GM10847 (cell line): ENCODE measurements at regions not wholly inside any gene's neighbourhood (a gene's known extent, or its start where the extent isn't known, plus 50 kb on each side); places are given as distances from the start of the nearest gene placed in this dataset.

Experiments
- POLR2A ChIP-seq: IDR thresholded peaks from 2 replicates; pipeline ENCODE4 v1.6.1; 2011; ENCODE audit not compliant: insufficient read length; ENCODE audit errors: extremely low read depth

GRCh38 chr4:53855581-53856250, 208.7 kb downstream of the CHIC2 start:
- TF ChIP-seq POLR2A = no peak

GRCh38 chr4:53854991-53855568, 209.3 kb downstream of the CHIC2 start:
- no peak for TF ChIP-seq POLR2A

DNA sequence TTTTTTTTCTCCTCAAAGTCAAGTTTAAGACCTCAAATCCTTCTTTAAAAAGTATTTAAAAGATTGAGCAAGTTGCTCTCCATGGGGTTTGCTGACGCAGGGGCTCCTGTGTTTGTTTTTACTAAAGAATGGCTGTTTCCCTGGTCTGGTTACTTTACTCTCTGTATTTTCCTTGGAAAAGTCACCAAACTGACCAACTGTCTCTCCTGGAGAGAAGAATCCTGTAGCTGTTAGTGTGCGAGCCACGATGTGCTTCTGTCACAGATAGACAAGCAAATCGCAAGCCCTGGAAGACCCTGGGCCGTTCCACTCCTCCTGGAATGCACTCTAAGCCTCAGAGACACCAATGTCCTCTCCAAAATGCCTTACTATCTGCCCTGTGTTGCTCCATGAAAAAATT, 212.1 kb downstream of the CHIC2 start:
- no peak for TF ChIP-seq POLR2A

DNA sequence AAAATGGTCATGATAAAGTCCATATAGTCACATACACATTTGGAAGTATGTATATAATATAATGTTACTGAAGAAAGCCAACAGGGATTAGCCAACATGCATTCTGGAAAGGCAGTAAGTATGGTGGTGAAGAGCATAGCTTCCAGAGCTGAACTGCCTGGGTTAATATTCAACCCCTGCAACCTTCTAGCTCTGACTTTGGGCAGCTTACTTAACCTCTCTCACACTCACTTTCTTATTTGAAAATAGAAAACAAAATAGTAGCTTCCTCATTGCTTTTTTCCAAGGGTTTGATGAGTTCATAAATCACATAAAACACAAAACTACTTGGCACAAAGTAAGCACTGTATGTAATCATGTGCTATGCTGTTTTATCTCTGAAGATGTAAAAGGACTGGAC, 216.4 kb downstream of the CHIC2 start:
- no peak for TF ChIP-seq POLR2A

DNA sequence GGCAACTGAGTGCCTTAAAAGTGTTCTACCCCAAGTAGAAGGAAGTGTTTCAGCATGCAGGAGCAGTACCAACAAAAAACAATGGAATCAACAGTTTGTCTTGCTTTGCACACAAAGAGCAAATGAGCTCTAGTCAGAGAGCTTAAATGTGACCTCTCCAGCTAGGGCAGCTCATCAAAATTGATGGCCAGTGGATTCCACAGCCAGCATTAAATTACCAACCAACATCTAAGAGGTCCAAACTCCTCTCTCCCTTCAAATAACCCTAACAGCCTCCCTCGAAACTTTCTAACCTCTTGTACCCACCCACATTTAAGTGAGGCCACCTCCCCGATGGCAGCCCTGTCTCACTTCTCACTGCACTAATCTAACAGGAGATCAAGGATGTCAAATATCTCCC, 219.9 kb downstream of the CHIC2 start:
- TF ChIP-seq POLR2A = no peak

DNA sequence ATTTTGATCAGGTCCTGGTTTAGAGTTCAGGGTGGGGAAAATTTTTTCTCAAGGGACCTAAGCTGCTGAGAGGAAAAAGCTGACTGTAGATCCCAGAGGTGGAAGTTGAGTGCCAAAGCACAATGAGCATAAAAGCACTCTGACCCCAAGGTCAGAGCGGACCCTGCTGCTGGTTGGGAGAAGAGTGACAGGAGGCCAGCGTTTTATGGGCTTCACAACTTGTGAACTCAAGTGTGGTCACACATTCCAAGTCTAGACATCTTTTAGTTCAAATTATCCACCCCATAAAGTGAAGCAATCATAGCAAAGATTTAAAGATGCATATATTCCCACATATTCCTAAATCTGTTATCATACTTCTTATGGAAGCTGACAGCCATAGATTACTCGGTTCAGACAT, 220.3 kb downstream of the CHIC2 start:
- TF ChIP-seq POLR2A = no peak

DNA sequence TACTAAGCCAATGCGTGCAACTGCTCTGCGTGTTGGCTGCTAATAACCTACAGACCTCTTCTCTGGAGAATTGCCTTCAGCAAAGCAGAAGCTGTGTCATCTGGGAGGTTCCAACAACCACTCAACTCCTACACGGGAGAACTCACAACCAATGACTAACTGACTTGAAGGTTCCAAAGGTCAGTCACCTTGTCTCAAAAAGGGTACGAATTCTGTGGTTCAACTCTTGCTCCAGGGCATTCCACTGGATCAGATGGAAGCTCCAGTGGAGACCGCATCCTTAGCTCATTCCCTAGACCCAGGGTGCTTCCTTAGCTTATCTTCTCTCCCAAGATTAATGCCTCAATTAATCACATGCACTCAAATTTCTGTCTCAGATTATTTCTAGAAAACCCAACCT, 222.7 kb downstream of the CHIC2 start:
- no peak for TF ChIP-seq POLR2A

- no peak for TF ChIP-seq POLR2A
These were observed 223.8 kb downstream of the CHIC2 start for GRCh38 chr4:53840643-53841042.

DNA sequence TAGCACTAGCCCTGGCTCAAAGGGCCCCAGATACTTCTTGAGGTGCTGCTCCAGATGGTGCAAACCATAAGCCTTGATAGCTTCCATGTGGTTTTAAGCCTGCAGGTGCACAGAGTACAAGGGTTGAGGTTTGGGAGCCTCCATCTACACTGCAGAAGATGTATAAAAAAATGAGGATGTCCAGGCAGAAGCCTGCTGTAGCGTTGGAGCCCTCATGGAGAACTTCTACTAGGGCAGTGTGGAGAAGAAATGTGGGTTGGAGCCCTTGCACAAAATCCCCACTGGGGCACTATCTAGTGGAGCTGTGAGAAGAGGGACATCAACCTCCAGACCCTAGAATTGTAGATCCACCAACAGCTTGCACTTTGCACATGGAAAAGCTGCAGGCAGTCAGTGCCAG, 231.9 kb downstream of the CHIC2 start:
- no peak for TF ChIP-seq POLR2A

DNA sequence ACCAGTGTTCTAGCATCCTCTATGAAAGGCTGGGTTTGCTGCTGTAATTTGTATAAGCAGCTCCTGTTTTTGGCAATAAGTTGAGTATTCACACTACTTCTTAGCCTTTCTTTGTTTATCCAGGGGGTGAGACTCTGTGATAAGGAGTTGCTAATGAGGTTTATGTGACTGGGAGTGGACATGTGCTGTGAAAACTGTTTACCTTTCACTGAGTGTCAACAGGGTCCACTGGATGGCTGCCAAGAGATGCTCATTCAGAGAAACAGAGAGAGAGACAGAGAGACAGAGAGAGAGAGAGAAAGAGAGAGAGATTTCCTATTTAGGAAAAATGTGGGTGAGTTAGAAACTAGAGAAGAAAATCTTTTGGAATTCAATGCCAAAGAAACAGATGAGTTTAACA, 233.9 kb downstream of the CHIC2 start:
- no peak for TF ChIP-seq POLR2A

- TF ChIP-seq POLR2A = no peak
These were observed 230.0 kb upstream of the LNX1 start for GRCh38 chr4:53821179-53821851.

DNA sequence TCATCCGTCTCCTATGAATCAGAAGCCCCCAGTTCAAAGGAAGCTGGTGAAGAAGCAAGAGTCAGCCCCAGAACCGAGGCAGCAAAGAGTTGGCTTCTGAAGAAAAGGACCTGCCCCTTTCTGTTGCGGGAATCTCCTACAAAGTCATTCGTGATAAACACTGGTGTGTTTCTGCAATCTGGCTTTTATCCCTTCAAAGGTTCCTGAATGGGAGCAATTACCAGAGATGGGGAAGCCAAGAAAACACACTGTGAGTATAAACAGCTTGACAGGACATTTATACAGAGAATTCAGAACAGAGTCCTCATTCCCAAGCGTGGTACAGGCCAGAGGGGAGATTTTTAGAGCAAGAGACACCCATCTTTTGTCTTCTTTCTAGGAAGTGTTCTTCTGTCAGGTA, 226.8 kb upstream of the LNX1 start:
- no peak for TF ChIP-seq POLR2A

DNA sequence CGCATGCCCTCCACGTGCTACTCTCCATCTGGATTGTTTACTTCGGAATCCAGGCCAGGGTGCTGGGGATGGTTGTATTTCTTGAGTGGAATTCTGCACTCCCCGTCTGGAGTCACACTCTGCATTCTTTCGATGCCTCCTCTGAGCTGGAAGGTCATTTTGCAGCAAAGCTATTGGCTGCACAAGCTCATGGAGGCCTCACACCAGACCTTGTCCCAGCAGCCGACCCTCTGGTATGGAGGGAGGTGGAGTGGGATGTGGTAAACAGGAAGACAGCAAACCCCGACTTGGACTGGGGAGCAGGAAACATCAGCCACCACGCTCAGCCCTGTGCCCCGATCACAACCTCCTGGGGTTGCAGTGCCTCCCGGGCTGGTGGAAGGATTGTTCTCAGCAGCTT, 225.3 kb upstream of the LNX1 start:
- TF ChIP-seq POLR2A = no peak

- TF ChIP-seq POLR2A = no peak
These were observed 224.0 kb upstream of the LNX1 start for GRCh38 chr4:53815281-53815680.

GRCh38 chr4:53813998-53814397, 222.7 kb upstream of the LNX1 start:
- TF ChIP-seq POLR2A = no peak

GRCh38 chr4:53810643-53811042, 219.4 kb upstream of the LNX1 start:
- no peak for TF ChIP-seq POLR2A

GRCh38 chr4:53809816-53810215, 218.5 kb upstream of the LNX1 start:
- no peak for TF ChIP-seq POLR2A
